OCI-LY7 (cell line): ENCODE measurements at regions not wholly inside any gene's neighbourhood (a gene's known extent, or its start where the extent isn't known, plus 50 kb on each side); places are given as distances from the start of the nearest gene placed in this dataset.

Experiments
- BruUV-seq: library from RNA; stranded (reverse); fragments of 400-500 nt; replicated peaks from 2 replicates; lab custom pipeline; 2021; lab: Mats Ljungman, UMichigan
- CTCF ChIA-PET: fragments of 300-600 bp; sonication (Branson Sonifier 250); formaldehyde crosslinking; loops from one replicate; lab custom pipeline; 2022; ENCODE audit warnings: antibody characterized with exemption; ENCODE audit not compliant: unreplicated experiment; lab: Charles Lee
- POLR2A ChIA-PET: fragments of 300-600 bp; sonication (Branson Sonifier 250); formaldehyde crosslinking; loops from one replicate; lab custom pipeline; 2022; ENCODE audit warnings: antibody characterized with exemption; lab: Charles Lee
- DNase-seq: peaks from one replicate; pipeline ENCODE4 v3.0.0-alpha.2; 2015; ENCODE audit warnings: low spot score
- H2AFZ ChIP-seq: fragments of 200-600 bp; sonication (generic), shearing (Covaris generic); 2 replicates; pipeline ENCODE4 v1.6.1; 2014; ENCODE audit warnings: mild to moderate bottlenecking, antibody characterized with exemption, low read length, moderate library complexity
- H3K27ac ChIP-seq: fragments of 200-600 bp; sonication (generic); 2 replicates; pipeline ENCODE4 v1.5.1; 2014; ENCODE audit warnings: mixed run types, low read depth, mild to moderate bottlenecking, moderate library complexity, low read length, inconsistent platforms; ENCODE audit not compliant: poor library complexity, severe bottlenecking
- H3K36me3 ChIP-seq: fragments of 200-600 bp; sonication (generic); 2 replicates; pipeline ENCODE4 v1.6.1; 2014; ENCODE audit warnings: mild to moderate bottlenecking, antibody characterized with exemption, low read length, moderate library complexity, mixed read lengths; ENCODE audit not compliant: insufficient read depth
- H3K4me1 ChIP-seq: fragments of 200-600 bp; sonication (generic); 2 replicates; pipeline ENCODE4 v1.5.1; 2014; ENCODE audit warnings: mild to moderate bottlenecking, low read length; ENCODE audit not compliant: insufficient read depth, poor library complexity, severe bottlenecking
- H3K4me2 ChIP-seq: fragments of 200-600 bp; sonication (generic); 2 replicates; pipeline ENCODE4 v1.6.1; 2014; ENCODE audit warnings: mild to moderate bottlenecking, low read length
- H3K4me3 ChIP-seq: fragments of 200-600 bp; sonication (generic); 2 replicates; pipeline ENCODE4 v1.5.1; 2014; ENCODE audit warnings: mild to moderate bottlenecking, low read depth, low read length; ENCODE audit not compliant: poor library complexity, severe bottlenecking
- H3K79me2 ChIP-seq: fragments of 200-600 bp; sonication (generic); 2 replicates; pipeline ENCODE4 v1.6.1; 2016; ENCODE audit warnings: low read depth, mild to moderate bottlenecking, low read length, moderate library complexity, mixed read lengths; ENCODE audit not compliant: insufficient read depth
- H3K9me2 ChIP-seq: fragments of 200-600 bp; sonication (generic); 2 replicates; pipeline ENCODE4 v1.6.1; 2016; ENCODE audit warnings: mild to moderate bottlenecking, low read length, mixed read lengths; ENCODE audit not compliant: insufficient read depth
- H3K9me3 ChIP-seq: fragments of 200-600 bp; sonication (generic); 2 replicates; pipeline ENCODE4 v1.6.1; 2014; ENCODE audit warnings: mild to moderate bottlenecking, mixed run types, low read length, mixed read lengths
- H4K20me1 ChIP-seq: fragments of 200-600 bp; sonication (generic); 2 replicates; pipeline ENCODE4 v1.6.1; 2014; ENCODE audit warnings: mild to moderate bottlenecking, antibody characterized with exemption, low read length, moderate library complexity, mixed read lengths; ENCODE audit not compliant: insufficient read depth
- CTCF ChIP-seq: fragments of 200-600 bp; sonication (generic); conservative IDR thresholded peaks from 2 replicates; pipeline ENCODE4 v1.5.1; 2014; ENCODE audit warnings: mild to moderate bottlenecking, antibody characterized with exemption, low read length, moderate library complexity, mixed read lengths
- EZH2phosphoT487 ChIP-seq: fragments of 200-600 bp; sonication (generic); IDR thresholded peaks from 2 replicates; pipeline ENCODE4 v1.6.1; 2018; ENCODE audit warnings: low read depth, borderline replicate concordance, mild to moderate bottlenecking, mixed run types, antibody characterized with exemption, low read length, moderate library complexity, mixed read lengths
- intact Hi-C: fragments of 100-400 bp; cut with micrococcal nuclease; formaldehyde crosslinking; loops from one replicate; pipeline ENCODE4 v1.10.0; 2022; ENCODE audit not compliant: unreplicated experiment

DNA sequence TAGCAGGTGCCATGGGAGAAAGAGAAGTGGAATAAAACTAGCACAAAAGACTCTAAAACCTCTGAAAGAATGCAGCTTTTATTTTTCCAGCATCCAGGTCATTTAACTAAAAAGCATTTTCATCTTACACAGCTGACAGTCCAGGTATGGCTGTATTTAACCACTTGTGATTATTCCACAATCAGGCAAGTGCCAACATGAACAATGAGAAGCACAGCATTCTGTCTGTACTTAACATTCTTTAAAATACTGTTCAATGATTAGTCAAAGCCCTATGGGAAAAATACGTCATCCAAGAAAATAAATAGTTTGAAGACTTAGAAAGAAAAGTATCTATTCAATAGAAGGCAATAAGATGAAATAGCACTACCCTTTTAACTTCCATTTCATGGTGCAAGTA is 246.9 kb downstream of the LIG4 start:
- CTCF ChIA-PET, result no interaction called here
- POLR2A ChIA-PET, result no interaction called here
- intact Hi-C loops, result no loop called here

GRCh38 chr13:107964395-107964794 is 250.9 kb downstream of the LIG4 start:
- Histone ChIP-seq H3K4me1 (no peaks in the 10 kb centered on the region), H3K9me2 (no peaks in the 10 kb centered on the region), H3K9me3 (no peaks in the 10 kb centered on the region), H3K4me3 (no peak overlapping the region), H3K4me2 (no peak overlapping the region), H4K20me1 (no peaks in the 10 kb centered on the region), H3K79me2 (no peaks in the 10 kb centered on the region), H3K36me3 (no peaks in the 10 kb centered on the region), H2AFZ (no peak overlapping the region), H3K27ac (no peak overlapping the region)
- TF ChIP-seq EZH2phosphoT487, result no peak
- no TSS peak for BruUV-seq
- DNase-seq, result no peak
- intact Hi-C loops, result no loop called here
- ChIA-PET CTCF (no interaction called here), POLR2A (no interaction called here)

More for the DNA sequence above, 246.9 kb downstream of the LIG4 start:
- no peaks in the 10 kb centered on the region for H4K20me1 ChIP-seq
- H3K4me1 ChIP-seq, result no peaks in the 10 kb centered on the region
- no peak overlapping the region for H3K27ac ChIP-seq
- BruUV-seq, result no TSS peak
- no peaks in the 10 kb centered on the region for H3K9me3 ChIP-seq
- no peak for TF ChIP-seq CTCF
- no peak for TF ChIP-seq EZH2phosphoT487
- DNase-seq, result no peak
- no peaks in the 10 kb centered on the region for H3K79me2 ChIP-seq
- no peak overlapping the region for H2AFZ ChIP-seq
- no peak overlapping the region for H3K4me3 ChIP-seq
- H3K4me2 ChIP-seq, result no peak overlapping the region
- H3K9me2 ChIP-seq, result no peaks in the 10 kb centered on the region
- no peaks in the 10 kb centered on the region for H3K36me3 ChIP-seq

GRCh38 chr13:107961849-107962608 is 253.3 kb downstream of the LIG4 start:
- Histone ChIP-seq H4K20me1 (no peaks in the 10 kb centered on the region), H3K36me3 (no peaks in the 10 kb centered on the region), H3K9me3 (no peaks in the 10 kb centered on the region), H2AFZ (no peak overlapping the region), H3K9me2 (no peaks in the 10 kb centered on the region), H3K79me2 (no peaks in the 10 kb centered on the region), H3K4me3 (no peak overlapping the region), H3K4me2 (no peak overlapping the region), H3K27ac (no peak overlapping the region), H3K4me1 (no peaks in the 10 kb centered on the region)
- no TSS peak for BruUV-seq
- ChIA-PET POLR2A (no interaction called here), CTCF (no interaction called here)
- TF ChIP-seq CTCF (no peak), EZH2phosphoT487 (no peak)
- DNase-seq, result no peak
- intact Hi-C loops, result no loop called here
